Suprapubic skin (tissue), 4 donors: ENCODE measurements at regions not wholly inside any gene's neighbourhood (a gene's known extent, or its start where the extent isn't known, plus 50 kb on each side); places are given as distances from the start of the nearest gene placed in this dataset.

Experiments used
- DNase-seq, 2 donors: peaks; one replicate each; pipeline ENCODE4 v3.0.0-alpha.2; 2019; ENCODE audit warnings: low spot score in 2 of 2
- H3K27ac ChIP-seq: fragments of 200-600 bp; sonication (generic); one replicate; pipeline ENCODE4 v1.5.1; 2019
- H3K27me3 ChIP-seq: fragments of 200-600 bp; sonication (generic); one replicate; pipeline ENCODE4 v1.5.1; 2019
- H3K36me3 ChIP-seq: fragments of 200-600 bp; sonication (generic); one replicate; pipeline ENCODE4 v1.5.1; 2019
- H3K4me1 ChIP-seq: fragments of 200-600 bp; sonication (generic); one replicate; pipeline ENCODE4 v1.5.1; 2019
- H3K4me3 ChIP-seq: fragments of 200-600 bp; sonication (generic); one replicate; pipeline ENCODE4 v1.5.1; 2019; ENCODE audit warnings: mild to moderate bottlenecking
- H3K9me3 ChIP-seq: fragments of 200-600 bp; sonication (generic); one replicate; pipeline ENCODE4 v1.5.1; 2019
- CTCF ChIP-seq, 2 donors: fragments of 200-600 bp in 1 of 2; fragments of 450-650 bp in 1 of 2; sonication (generic) in 1 of 2; IDR thresholded peaks; one replicate each; pipeline ENCODE4 v1.5.1; 2016 to 2019; ENCODE audit warnings: antibody characterized with exemption in 2 of 2, mild to moderate bottlenecking in 1 of 2, moderate library complexity in 1 of 2
- EP300 ChIP-seq: sonication (generic); formaldehyde crosslinking; IDR thresholded peaks from one replicate; pipeline ENCODE4 v1.6.1; 2017; ENCODE audit warnings: antibody characterized with exemption
- POLR2A ChIP-seq, 2 donors: fragments of 450-650 bp; IDR thresholded peaks; one replicate each; pipeline ENCODE4 v1.6.1; 2017; ENCODE audit warnings: antibody characterized with exemption in 2 of 2, mild to moderate bottlenecking in 2 of 2, moderate library complexity in 2 of 2
- POLR2AphosphoS5 ChIP-seq, 3 donors: sonication (generic); formaldehyde crosslinking; IDR thresholded peaks; one replicate each; pipeline ENCODE4 v1.6.1; 2017; ENCODE audit warnings: antibody characterized with exemption in 3 of 3
- WGBS: methylation state at CpG from one replicate; pipeline ENCODE4 v1.1.5; 2018; 5-methylcytosine and 5-hydroxymethylcytosine counted together

GRCh38 chr3:72390841-72391240, 457.4 kb downstream of the SHQ1 start:
- 74% methylated on average over 3 of the region's 3 CpGs for WGBS

GRCh38 chr3:72388644-72389043, 459.6 kb downstream of the SHQ1 start:
- Histone ChIP-seq H3K4me3 (no peak overlapping the region), H3K27ac (no peak overlapping the region), H3K27me3 (no peaks in the 10 kb centered on the region), H3K9me3 (no peaks in the 10 kb centered on the region), H3K4me1 (peaks cover 31% of the 10 kb centered on the region), H3K36me3 (no peaks in the 10 kb centered on the region)
- no peak for TF ChIP-seq POLR2A (IDR thresholded peaks at IDR 0.05)
- TF ChIP-seq EP300: no peak
- TF ChIP-seq POLR2AphosphoS5 (IDR thresholded peaks at IDR 0.05): no peak
- TF ChIP-seq CTCF (IDR thresholded peaks at IDR 0.05): no peak
- no peak for DNase-seq
- 94% methylated on average over 2 of the region's 2 CpGs for WGBS

More at GRCh38 chr3:72390841-72391240, 457.4 kb downstream of the SHQ1 start:
- Histone ChIP-seq H3K4me1 (peaks cover 15% of the 10 kb centered on the region), H3K36me3 (no peaks in the 10 kb centered on the region), H3K27ac (no peak overlapping the region), H3K27me3 (no peaks in the 10 kb centered on the region), H3K4me3 (no peak overlapping the region), H3K9me3 (no peaks in the 10 kb centered on the region)
- no peak for DNase-seq
- TF ChIP-seq POLR2AphosphoS5 (IDR thresholded peaks at IDR 0.05) (no peak), EP300 (no peak), CTCF (IDR thresholded peaks at IDR 0.05) (no peak)

GRCh38 chr3:72388117-72388516, 460.1 kb downstream of the SHQ1 start:
- no peaks in the 10 kb centered on the region for H3K27me3 ChIP-seq
- H3K27ac ChIP-seq: no peak overlapping the region
- TF ChIP-seq POLR2AphosphoS5 (IDR thresholded peaks at IDR 0.05): no peak
- DNase-seq: no peak
- H3K36me3 ChIP-seq: no peaks in the 10 kb centered on the region
- H3K4me3 ChIP-seq: no peak overlapping the region
- 91% methylated on average over 4 of the region's 4 CpGs for WGBS
- H3K4me1 ChIP-seq: peaks cover 37% of the 10 kb centered on the region
- H3K9me3 ChIP-seq: no peaks in the 10 kb centered on the region

- H3K4me1 ChIP-seq: peaks cover 34% of the 10 kb centered on the region
- whole genome bisulfite sequencing: 80% methylated on average over 6 of the region's 6 CpGs
- DNase-seq: no peak
Measured at GRCh38 chr3:72386327-72387000, 461.8 kb downstream of the SHQ1 start.

GRCh38 chr3:72385167-72385566, 463.1 kb downstream of the SHQ1 start:
- no peak overlapping the region for H3K27ac ChIP-seq
- peaks cover 38% of the 10 kb centered on the region for H3K4me1 ChIP-seq

More at GRCh38 chr3:72386327-72387000, 461.8 kb downstream of the SHQ1 start:
- TF ChIP-seq CTCF (IDR thresholded peaks at IDR 0.05): no peak
- no peak overlapping the region for H3K27ac ChIP-seq
- no peaks in the 10 kb centered on the region for H3K36me3 ChIP-seq
- H3K4me3 ChIP-seq: no peak overlapping the region
- no peaks in the 10 kb centered on the region for H3K27me3 ChIP-seq
- H3K9me3 ChIP-seq: no peaks in the 10 kb centered on the region

More at GRCh38 chr3:72385167-72385566, 463.1 kb downstream of the SHQ1 start:
- Histone ChIP-seq H3K36me3 (no peaks in the 10 kb centered on the region), H3K27me3 (no peaks in the 10 kb centered on the region), H3K4me3 (no peak overlapping the region), H3K9me3 (no peaks in the 10 kb centered on the region)
- no peak for DNase-seq
- no peak for TF ChIP-seq POLR2A (IDR thresholded peaks at IDR 0.05)
- no peak for TF ChIP-seq EP300
- no peak for TF ChIP-seq CTCF (IDR thresholded peaks at IDR 0.05)
- no peak for TF ChIP-seq POLR2AphosphoS5 (IDR thresholded peaks at IDR 0.05)
- WGBS: 79% methylated on average over 3 of the region's 3 CpGs
